Endothelial cell (in vitro differentiated cells): ENCODE measurements at regions not wholly inside any gene's neighbourhood (a gene's known extent, or its start where the extent isn't known, plus 50 kb on each side); places are given as distances from the start of the nearest gene placed in this dataset.

ENCODE experiments used
- DNase-seq: peaks from one replicate; pipeline ENCODE4 v3.0.0; 2021; ENCODE audit warnings: low spot score
- H3K27ac Mint-ChIP-seq: one replicate; pipeline ENCODE4 v1.8.0; 2021; ENCODE audit warnings: mixed read lengths, inconsistent platforms; ENCODE audit not compliant: unreplicated experiment
- H3K27me3 Mint-ChIP-seq: one replicate; pipeline ENCODE4 v1.8.0; 2021; ENCODE audit warnings: mild to moderate bottlenecking, moderate library complexity, mixed read lengths, inconsistent platforms; ENCODE audit not compliant: unreplicated experiment
- H3K36me3 Mint-ChIP-seq: one replicate; pipeline ENCODE4 v1.8.0; 2021; ENCODE audit warnings: mild to moderate bottlenecking, low read depth, mixed read lengths, inconsistent platforms; ENCODE audit not compliant: unreplicated experiment
- H3K4me1 Mint-ChIP-seq: one replicate; pipeline ENCODE4 v1.8.0; 2021; ENCODE audit warnings: mild to moderate bottlenecking, mixed read lengths, inconsistent platforms; ENCODE audit not compliant: unreplicated experiment
- H3K4me3 Mint-ChIP-seq: one replicate; pipeline ENCODE4 v1.8.0; 2021; ENCODE audit warnings: mild to moderate bottlenecking, mixed read lengths, inconsistent platforms; ENCODE audit not compliant: unreplicated experiment
- H3K9me3 Mint-ChIP-seq: one replicate; pipeline ENCODE4 v1.8.0; 2021; ENCODE audit warnings: mixed read lengths, inconsistent platforms; ENCODE audit not compliant: unreplicated experiment
- TF ChIP-seq, protein P1 (sequence below): fragments of 200-600 bp; sonication (generic); IDR thresholded peaks from one replicate; pipeline ENCODE4 v1.5.0; 2021; ENCODE audit warnings: antibody characterized with exemption; ENCODE audit not compliant: unreplicated experiment

- no peaks in the 10 kb centered on the region for H3K9me3 Mint-ChIP-seq
- H3K4me1 Mint-ChIP-seq, result peaks cover 26% of the 10 kb centered on the region
- no peak overlapping the region for H3K4me3 Mint-ChIP-seq
- no peak overlapping the region for H3K27ac Mint-ChIP-seq
- TF ChIP-seq, protein P1, sequence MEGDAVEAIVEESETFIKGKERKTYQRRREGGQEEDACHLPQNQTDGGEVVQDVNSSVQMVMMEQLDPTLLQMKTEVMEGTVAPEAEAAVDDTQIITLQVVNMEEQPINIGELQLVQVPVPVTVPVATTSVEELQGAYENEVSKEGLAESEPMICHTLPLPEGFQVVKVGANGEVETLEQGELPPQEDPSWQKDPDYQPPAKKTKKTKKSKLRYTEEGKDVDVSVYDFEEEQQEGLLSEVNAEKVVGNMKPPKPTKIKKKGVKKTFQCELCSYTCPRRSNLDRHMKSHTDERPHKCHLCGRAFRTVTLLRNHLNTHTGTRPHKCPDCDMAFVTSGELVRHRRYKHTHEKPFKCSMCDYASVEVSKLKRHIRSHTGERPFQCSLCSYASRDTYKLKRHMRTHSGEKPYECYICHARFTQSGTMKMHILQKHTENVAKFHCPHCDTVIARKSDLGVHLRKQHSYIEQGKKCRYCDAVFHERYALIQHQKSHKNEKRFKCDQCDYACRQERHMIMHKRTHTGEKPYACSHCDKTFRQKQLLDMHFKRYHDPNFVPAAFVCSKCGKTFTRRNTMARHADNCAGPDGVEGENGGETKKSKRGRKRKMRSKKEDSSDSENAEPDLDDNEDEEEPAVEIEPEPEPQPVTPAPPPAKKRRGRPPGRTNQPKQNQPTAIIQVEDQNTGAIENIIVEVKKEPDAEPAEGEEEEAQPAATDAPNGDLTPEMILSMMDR, result no peak
- no peak for DNase-seq
- H3K27me3 Mint-ChIP-seq, result peaks cover 8% of the 10 kb centered on the region
- H3K36me3 Mint-ChIP-seq, result peaks cover 3% of the 10 kb centered on the region
These were observed 53.2 kb upstream of the PKDCC start for GRCh38 chr2:41994661-41995060.

DNA sequence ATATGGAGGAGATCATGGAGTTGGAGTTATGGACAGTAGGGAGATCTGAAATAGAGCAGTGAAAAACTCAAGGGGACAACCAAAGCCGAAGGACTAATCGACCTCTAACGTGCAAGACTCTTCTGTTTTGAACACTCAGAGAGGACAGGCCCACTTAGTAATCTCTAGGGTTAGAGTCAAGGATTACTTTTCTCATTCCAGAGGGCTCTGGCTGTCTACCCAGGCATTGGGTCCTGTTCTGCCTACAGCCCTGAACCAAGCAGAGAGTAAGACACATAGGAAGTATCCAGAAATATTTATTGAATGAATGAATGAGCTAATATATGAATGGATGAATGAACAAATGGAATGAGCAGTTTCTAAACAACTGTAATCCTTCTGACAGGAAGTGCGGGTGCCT is 50.3 kb upstream of the PKDCC start:
- H3K27ac Mint-ChIP-seq, result no peak overlapping the region
- TF ChIP-seq, protein P1, result no peak

More for the DNA sequence above, 50.3 kb upstream of the PKDCC start:
- Mint-ChIP-seq H3K4me3 (no peak overlapping the region), H3K4me1 (peaks cover 10% of the 10 kb centered on the region), H3K36me3 (peaks cover 3% of the 10 kb centered on the region), H3K9me3 (no peaks in the 10 kb centered on the region), H3K27me3 (peaks cover 7% of the 10 kb centered on the region)
- no peak for DNase-seq
